Endothelial cell of umbilical vein (primary cell): ENCODE measurements at regions not wholly inside any gene's neighbourhood (a gene's known extent, or its start where the extent isn't known, plus 50 kb on each side); places are given as distances from the start of the nearest gene placed in this dataset.

Experiments used
- BruUV-seq: library from RNA; stranded (reverse); fragments of 400-500 nt; replicated peaks from 2 replicates; lab custom pipeline; 2021; lab: Mats Ljungman, UMichigan
- CTCF ChIA-PET: fragments of 300-600, 350-600 bp; sonication (Branson Sonifier 250); formaldehyde crosslinking; loops from one replicate; lab custom pipeline; 2021; ENCODE audit warnings: antibody characterized with exemption, inconsistent platforms; lab: Charles Lee
- POLR2A ChIA-PET: fragments of 300-600, 350-600 bp; sonication (Branson Sonifier 250); formaldehyde crosslinking; loops from one replicate; lab custom pipeline; 2021; ENCODE audit warnings: antibody characterized with exemption, inconsistent platforms; lab: Charles Lee
- DNase-seq: peaks from one replicate; pipeline ENCODE4 v3.0.0-alpha.2; 2011; ENCODE audit warnings: low read depth, low spot score
- FAIRE-seq: peaks from 2 replicates; lab custom pipeline; 2011; peaks lifted over from hg19 to GRCh38; lab: Jason Lieb, UNC
- H2AFZ ChIP-seq: 2 replicates; pipeline ENCODE4 v1.6.0; 2012; ENCODE audit warnings: low read depth, low read length, control low read depth, inconsistent platforms
- H3K27ac ChIP-seq: 2 replicates; pipeline ENCODE4 v1.5.1; 2011; ENCODE audit warnings: low read depth, mild to moderate bottlenecking, control low read depth, low read length, moderate library complexity; ENCODE audit not compliant: insufficient read depth
- H3K27me3 ChIP-seq, 2 experiments: 2 replicates each; pipeline versions ENCODE4 v1.6.0 to v1.6.1; 2011; ENCODE audit warnings: low read length in 2 of 2, mixed read lengths in 1 of 2; ENCODE audit not compliant: control insufficient read depth in 2 of 2, insufficient read depth in 2 of 2
- H3K36me3 ChIP-seq, 2 experiments: 2 replicates in 1 of 2; 3 replicates in 1 of 2; pipeline ENCODE4 v1.5.1; 2011; ENCODE audit warnings: low read length in 2 of 2, mild to moderate bottlenecking in 1 of 2, moderate library complexity in 1 of 2; ENCODE audit not compliant: control insufficient read depth in 2 of 2, insufficient read depth in 2 of 2; ENCODE audit errors: extremely low read depth in 1 of 2
- H3K4me1 ChIP-seq: 3 replicates; pipeline ENCODE4 v1.5.1; 2011; ENCODE audit warnings: mild to moderate bottlenecking, low read length; ENCODE audit not compliant: control insufficient read depth, insufficient read depth; ENCODE audit errors: extremely low read depth
- H3K4me2 ChIP-seq: 2 replicates; pipeline ENCODE4 v1.6.1; 2011; ENCODE audit warnings: low read length, control low read depth, mixed read lengths; ENCODE audit not compliant: insufficient read depth
- H3K4me3 ChIP-seq, 3 experiments: fragments of 200-600 bp in 1 of 3; sonication (generic), shearing (Covaris generic) in 1 of 3; replicated peaks in 1 of 3; 2 replicates each; pipeline ENCODE4 v1.5.1; 2011 to 2016; ENCODE audit warnings: control low read depth in 3 of 3, low read length in 3 of 3, mild to moderate bottlenecking in 2 of 3, inconsistent platforms in 1 of 3, low read depth in 1 of 3, moderate library complexity in 1 of 3; ENCODE audit not compliant: insufficient read depth in 1 of 3
- H3K79me2 ChIP-seq: 2 replicates; pipeline ENCODE4 v1.6.0; 2012; ENCODE audit warnings: low read length, inconsistent platforms; ENCODE audit not compliant: control insufficient read depth, insufficient read depth
- H3K9ac ChIP-seq: replicated peaks from 2 replicates; pipeline ENCODE3; 2011; ENCODE audit warnings: low read length, control low read depth; ENCODE audit not compliant: insufficient read depth; ENCODE audit errors: extremely low read depth
- H3K9me1 ChIP-seq: replicated peaks from 3 replicates; pipeline ENCODE4 v1.6.0; 2011; ENCODE audit warnings: mild to moderate bottlenecking, low read length; ENCODE audit not compliant: control insufficient read depth, insufficient read depth; ENCODE audit errors: extremely low read depth
- H3K9me3 ChIP-seq: replicated peaks from 2 replicates; pipeline ENCODE4 v1.5.1; 2012; ENCODE audit warnings: low read length, inconsistent platforms; ENCODE audit not compliant: control insufficient read depth, insufficient read depth
- H4K20me1 ChIP-seq: replicated peaks from 2 replicates; pipeline ENCODE3; 2011; ENCODE audit warnings: mild to moderate bottlenecking, low read length; ENCODE audit not compliant: control insufficient read depth, insufficient read depth; ENCODE audit errors: extremely low read depth
- EZH2 ChIP-seq: IDR thresholded peaks from 2 replicates; pipeline ENCODE4 v1.6.1; 2012; ENCODE audit warnings: borderline replicate concordance, low read depth, mild to moderate bottlenecking, moderate library complexity, low read length, inconsistent platforms; ENCODE audit not compliant: severe bottlenecking
- FOS ChIP-seq: IDR thresholded peaks from 2 replicates; pipeline ENCODE4 v1.6.1; 2011; ENCODE audit warnings: mild to moderate bottlenecking, low read length, moderate library complexity, borderline replicate concordance; ENCODE audit not compliant: insufficient read depth
- GATA2 ChIP-seq: IDR thresholded peaks from 2 replicates; pipeline ENCODE4 v1.7.0; 2011; ENCODE audit warnings: low read depth, mild to moderate bottlenecking, moderate library complexity, mixed read lengths, low read length; ENCODE audit not compliant: insufficient read length, insufficient read depth
- JUN ChIP-seq: IDR thresholded peaks from 2 replicates; pipeline ENCODE4 v1.6.1; 2011; ENCODE audit warnings: borderline replicate concordance, low read depth; ENCODE audit not compliant: insufficient read length, insufficient read depth
- MYC ChIP-seq: IDR thresholded peaks from one replicate; pipeline ENCODE4 v1.6.1; 2011; ENCODE audit warnings: mild to moderate bottlenecking, low read depth, low read length
- POLR2A ChIP-seq: IDR thresholded peaks from 2 replicates; pipeline ENCODE4 v1.6.1; 2012; ENCODE audit warnings: low read depth, mild to moderate bottlenecking, control low read depth, low read length
- POLR2AphosphoS5 ChIP-seq: IDR thresholded peaks from 2 replicates; pipeline ENCODE4 v1.6.1; 2012; ENCODE audit warnings: low read depth, mild to moderate bottlenecking, control low read depth, low read length, moderate library complexity; ENCODE audit not compliant: insufficient read depth
- dilution Hi-C: fragments of 300-500 bp; cut with MboI; formaldehyde crosslinking; loops from one replicate; pipeline ENCODE4 v1.15.0; 2019; ENCODE audit warnings: low sequenced_read_pairs; ENCODE audit not compliant: extremely low pct_ligation_motif_present
- intact Hi-C: fragments of 100-400 bp; cut with micrococcal nuclease; formaldehyde crosslinking; loops from one replicate; pipeline ENCODE4 v1.10.0; 2022
- TF ChIP-seq, protein P1 (sequence below): IDR thresholded peaks from 2 replicates; pipeline ENCODE4 v1.6.1; 2011; ENCODE audit not compliant: insufficient read depth, insufficient read length
- TF ChIP-seq, protein P2 (sequence below), 2 donors: IDR thresholded peaks; 1 replicate in 1 of 2; 2 replicates in 1 of 2; pipeline ENCODE4 v1.5.1; 2011; ENCODE audit warnings: low read length in 2 of 2, mild to moderate bottlenecking in 2 of 2, moderate library complexity in 2 of 2, control low read depth in 1 of 2, inconsistent platforms in 1 of 2, low read depth in 1 of 2; ENCODE audit not compliant: insufficient read depth in 1 of 2; ENCODE audit errors: extremely low read depth in 1 of 2

DNA sequence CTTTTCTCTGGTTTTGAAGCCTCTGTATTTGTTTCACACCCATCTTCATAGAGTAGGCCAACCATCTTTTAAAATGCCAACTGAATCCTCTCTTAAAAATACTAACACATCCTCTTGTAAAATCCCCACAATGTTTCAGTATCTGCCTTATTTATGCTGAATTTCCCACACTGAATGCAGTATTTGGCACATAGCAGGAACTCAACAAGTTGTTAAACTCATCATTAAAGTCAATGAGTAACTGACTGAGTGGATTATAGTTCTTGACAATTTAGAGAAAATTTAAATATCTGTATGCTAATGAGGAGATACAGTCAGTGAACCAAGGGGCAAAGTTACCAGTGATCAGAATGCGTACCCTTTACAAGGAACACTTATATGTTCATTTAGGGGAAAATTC, 505.5 kb upstream of the PCDH9 start:
- no peak for TF ChIP-seq POLR2AphosphoS5
- TF ChIP-seq, protein P1, sequence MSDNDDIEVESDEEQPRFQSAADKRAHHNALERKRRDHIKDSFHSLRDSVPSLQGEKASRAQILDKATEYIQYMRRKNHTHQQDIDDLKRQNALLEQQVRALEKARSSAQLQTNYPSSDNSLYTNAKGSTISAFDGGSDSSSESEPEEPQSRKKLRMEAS, result no peak
- no peak for TF ChIP-seq FOS
- TF ChIP-seq EZH2, result no peak
- TF ChIP-seq GATA2, result no peak
- no peak for TF ChIP-seq JUN
- TF ChIP-seq, protein P2, sequence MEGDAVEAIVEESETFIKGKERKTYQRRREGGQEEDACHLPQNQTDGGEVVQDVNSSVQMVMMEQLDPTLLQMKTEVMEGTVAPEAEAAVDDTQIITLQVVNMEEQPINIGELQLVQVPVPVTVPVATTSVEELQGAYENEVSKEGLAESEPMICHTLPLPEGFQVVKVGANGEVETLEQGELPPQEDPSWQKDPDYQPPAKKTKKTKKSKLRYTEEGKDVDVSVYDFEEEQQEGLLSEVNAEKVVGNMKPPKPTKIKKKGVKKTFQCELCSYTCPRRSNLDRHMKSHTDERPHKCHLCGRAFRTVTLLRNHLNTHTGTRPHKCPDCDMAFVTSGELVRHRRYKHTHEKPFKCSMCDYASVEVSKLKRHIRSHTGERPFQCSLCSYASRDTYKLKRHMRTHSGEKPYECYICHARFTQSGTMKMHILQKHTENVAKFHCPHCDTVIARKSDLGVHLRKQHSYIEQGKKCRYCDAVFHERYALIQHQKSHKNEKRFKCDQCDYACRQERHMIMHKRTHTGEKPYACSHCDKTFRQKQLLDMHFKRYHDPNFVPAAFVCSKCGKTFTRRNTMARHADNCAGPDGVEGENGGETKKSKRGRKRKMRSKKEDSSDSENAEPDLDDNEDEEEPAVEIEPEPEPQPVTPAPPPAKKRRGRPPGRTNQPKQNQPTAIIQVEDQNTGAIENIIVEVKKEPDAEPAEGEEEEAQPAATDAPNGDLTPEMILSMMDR (IDR thresholded peaks at IDR 0.05; ENCODE audit: extremely low read depth in 1 of 2, insufficient read depth in 1 of 2, low read depth in 1 of 2, low read length in 2 of 2), result no peak
- no peak for TF ChIP-seq MYC
- TF ChIP-seq POLR2A, result no peak
- no peak for FAIRE-seq
- ChIA-PET POLR2A (no interaction called here), CTCF (no interaction called here)
- intact Hi-C loops (loop anchor here (5.0 kb wide), 1 partner anchor 1587 kb away; no protein-coding TSS in a partner anchor), dilution Hi-C loops (no loop called here)
- Histone ChIP-seq H3K9me1 (no peaks in the 10 kb centered on the region), H3K4me1 (no peaks in the 10 kb centered on the region), H3K4me2 (no peak overlapping the region), H3K9me3 (no peaks in the 10 kb centered on the region), H3K27ac (no peak overlapping the region), H3K9ac (no peak overlapping the region), H3K79me2 (no peaks in the 10 kb centered on the region), H3K4me3 (no peak overlapping the region), H4K20me1 (no peaks in the 10 kb centered on the region), H2AFZ (no peak overlapping the region), H3K36me3 (no peaks in the 10 kb centered on the region), H3K27me3 (no peaks in the 10 kb centered on the region)
- no peak for DNase-seq
- BruUV-seq, result no TSS peak
